ENCODE measurements at regions not wholly inside any gene's neighbourhood (a gene's known extent, or its start where the extent isn't known, plus 50 kb on each side); places are given as distances from the start of the nearest gene placed in this dataset.

- TF ChIP-seq PAX5 (IDR thresholded peaks at IDR 0.05; ENCODE audit: borderline replicate concordance, low read depth, low read length) (no peak), REST (IDR thresholded peaks at IDR 0.05; ENCODE audit: low read depth, low read length) (no peak), BMI1 (IDR thresholded peaks at IDR 0.05; ENCODE audit: borderline replicate concordance) (no peak), EZH2 (IDR thresholded peaks at IDR 0.05; ENCODE audit: borderline replicate concordance, control insufficient read depth, low read depth, low read length) (no peak), CUX1 (IDR thresholded peaks at IDR 0.05; ENCODE audit: insufficient replicate concordance, low read depth, low read length) (no peak)
Observed at GRCh38 chr11:33952805-33953204, 60.9 kb upstream of the LMO2 start (continued).
